NOMO-1 treated with DMSO at 0.1 percent for 48 hours (cell line): ENCODE measurements at regions not wholly inside any gene's neighbourhood (a gene's known extent, or its start where the extent isn't known, plus 50 kb on each side); places are given as distances from the start of the nearest gene placed in this dataset.
"Not testable (repeated sequence)": the region's sequence is repeated elsewhere in the genome, so short reads cannot be mapped to it uniquely, and the experiment has no call there.

Source experiments
- DNase-seq: peaks from one replicate; lab custom pipeline; 2025; ENCODE audit not compliant: unreplicated experiment; lab: John Stamatoyannopoulos, UW

DNA sequence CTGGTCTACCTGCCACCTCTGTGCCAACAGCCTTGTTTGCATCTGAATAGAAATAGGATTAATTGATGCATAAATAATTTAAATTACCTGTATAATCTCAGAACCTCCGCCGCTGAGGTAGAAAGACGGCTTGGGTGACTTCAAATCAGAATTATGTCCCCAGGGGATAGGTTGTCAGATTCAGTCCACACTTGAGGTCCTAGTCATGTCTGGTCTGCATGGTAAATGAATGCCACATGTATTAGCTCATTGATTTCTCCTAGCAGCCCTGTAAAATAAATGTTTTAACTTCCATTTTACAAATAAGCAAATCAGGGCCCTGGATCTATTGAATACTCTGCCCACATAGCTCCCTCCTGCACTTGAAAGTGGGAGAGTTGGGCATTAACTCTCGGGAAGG, 368.0 kb upstream of the WWC1 start:
- DNase-seq, result no peak

DNA sequence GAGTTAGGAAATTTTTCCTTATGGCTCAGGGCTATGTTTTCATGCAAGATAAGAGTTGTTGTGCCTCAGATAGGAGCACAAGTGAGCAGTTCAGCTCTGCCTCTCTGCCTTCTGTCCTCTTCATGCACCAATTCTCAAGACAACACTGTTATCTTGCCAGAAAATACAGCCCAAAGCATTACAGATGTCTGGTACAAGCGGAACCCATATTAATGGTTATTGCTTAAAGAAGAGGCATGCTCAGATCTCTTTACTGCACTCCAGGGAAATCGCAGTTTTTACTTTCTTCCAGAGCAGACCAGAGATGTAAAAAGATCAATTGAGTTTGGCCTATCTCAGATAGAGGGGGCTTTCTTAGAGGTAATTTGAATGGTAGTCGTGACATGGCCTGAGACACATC, 361.6 kb upstream of the WWC1 start:
- DNase-seq, result no peak

DNA sequence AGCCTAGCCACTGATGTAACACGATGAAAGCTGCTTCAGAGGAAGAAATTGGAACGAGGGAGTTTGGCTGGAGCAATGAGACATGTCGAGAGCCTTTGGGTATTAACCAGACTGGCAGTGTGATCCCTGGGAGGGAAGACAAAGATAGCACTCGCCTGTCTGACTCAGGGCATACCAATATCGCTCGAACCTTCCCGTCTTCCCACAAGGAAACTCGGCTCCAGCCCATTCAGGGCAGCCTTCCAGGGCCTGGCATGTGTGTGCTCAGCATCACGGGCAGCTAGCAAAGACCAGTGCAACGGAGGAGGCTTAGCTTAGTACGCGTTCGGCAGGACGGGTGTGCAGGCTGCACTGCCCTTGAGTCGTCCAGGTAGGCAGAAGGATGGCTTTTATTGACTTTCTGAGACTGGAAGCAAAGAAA, 356.9 kb upstream of the WWC1 start:
- DNase-seq, result no peak

DNA sequence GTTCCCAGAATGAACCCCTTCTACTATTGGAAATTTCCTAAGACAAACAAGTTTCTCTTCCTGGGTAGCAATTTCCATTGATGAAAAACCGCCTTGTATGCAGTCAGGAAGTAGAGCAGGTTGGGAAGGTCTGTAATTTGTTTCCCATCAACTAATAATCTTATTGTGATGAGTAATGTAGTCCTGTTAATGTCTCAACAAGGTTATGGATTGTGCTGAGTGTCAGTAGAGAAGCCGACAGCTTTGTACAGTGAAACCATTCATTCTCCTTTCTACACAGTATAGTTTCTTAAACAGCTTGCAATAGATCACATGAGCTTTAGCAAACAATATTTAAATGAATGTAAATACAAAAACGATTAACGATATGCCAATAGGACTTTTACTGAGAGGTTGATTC, 355.4 kb upstream of the WWC1 start:
- DNase-seq, result no peak

DNA sequence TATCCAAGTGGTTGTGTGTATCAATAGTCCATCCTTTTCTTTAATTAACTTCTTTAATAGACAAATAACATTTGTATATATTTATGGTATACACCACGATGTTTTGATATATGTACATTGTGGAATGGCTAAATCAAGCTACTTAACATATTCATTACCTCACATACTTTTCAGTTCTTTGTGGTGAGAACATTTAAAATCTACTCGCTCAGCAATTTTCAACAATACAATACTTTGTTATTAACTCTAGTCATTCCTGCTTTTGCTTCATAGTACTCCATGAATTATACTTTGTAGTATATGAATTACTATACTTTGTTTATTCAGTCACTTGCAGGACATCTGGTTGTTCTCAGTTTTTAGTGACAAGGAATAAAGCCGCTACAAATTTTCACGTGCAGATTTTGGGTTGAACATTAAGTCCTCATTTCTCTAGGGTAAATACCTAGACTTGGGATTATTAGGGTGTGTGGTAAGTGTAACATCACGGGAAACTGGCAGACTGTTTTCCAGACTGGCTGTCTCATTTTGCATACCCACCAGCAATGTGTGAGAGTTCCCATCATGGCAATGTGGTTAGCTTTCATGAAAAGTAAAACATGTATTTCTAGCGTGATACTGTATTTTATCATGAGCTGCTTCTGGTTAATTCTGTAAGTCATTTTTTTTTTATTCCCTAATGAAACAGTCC, 354.4 kb upstream of the WWC1 start:
- DNase-seq, result no peak

DNA sequence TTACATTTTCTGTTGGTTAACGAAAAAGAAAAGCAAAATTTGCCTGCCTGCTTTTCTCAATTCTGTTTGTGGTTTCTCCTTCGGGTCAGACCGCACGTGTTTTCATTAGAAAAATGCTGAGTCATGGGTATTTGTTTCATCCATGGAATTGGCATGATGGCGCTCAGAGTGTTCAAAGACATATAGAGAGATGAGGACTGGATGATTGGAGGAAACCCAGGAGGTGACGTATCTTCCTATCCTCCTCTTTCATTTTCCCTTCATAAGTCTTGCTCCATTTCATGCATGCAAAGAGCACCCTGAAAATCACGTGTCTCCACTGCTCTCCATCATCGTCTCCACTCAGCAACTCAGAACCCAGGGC, 353.8 kb upstream of the WWC1 start:
- DNase-seq, result no peak

DNA sequence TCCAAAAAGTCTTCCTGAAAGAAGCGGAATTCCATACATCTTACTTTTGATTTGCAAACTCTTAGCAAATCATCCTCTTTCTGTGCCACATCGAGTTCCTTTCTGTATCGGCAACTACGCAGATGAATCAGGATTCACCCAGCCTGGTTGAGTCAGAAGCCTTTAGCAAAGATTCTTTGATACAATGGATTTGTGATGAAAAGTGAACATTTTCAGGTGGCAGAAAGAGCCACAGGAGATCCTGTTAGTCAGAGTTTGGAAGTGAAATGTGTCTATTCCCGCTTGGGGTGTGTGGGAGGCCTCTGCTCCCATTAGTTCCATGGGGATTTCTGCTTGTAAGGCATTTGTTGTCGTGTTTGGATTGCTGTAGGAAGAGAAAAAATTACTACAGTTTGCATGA, 351.8 kb upstream of the WWC1 start:
- no peak for DNase-seq

- no peak for DNase-seq
These were observed 350.5 kb upstream of the WWC1 start for GRCh38 chr5:167940911-167941310.

GRCh38 chr5:167941556-167941955, 349.9 kb upstream of the WWC1 start:
- DNase-seq, result not testable (repeated sequence)

- DNase-seq, result no peak
These were observed 348.1 kb upstream of the WWC1 start for GRCh38 chr5:167943343-167943742.

DNA sequence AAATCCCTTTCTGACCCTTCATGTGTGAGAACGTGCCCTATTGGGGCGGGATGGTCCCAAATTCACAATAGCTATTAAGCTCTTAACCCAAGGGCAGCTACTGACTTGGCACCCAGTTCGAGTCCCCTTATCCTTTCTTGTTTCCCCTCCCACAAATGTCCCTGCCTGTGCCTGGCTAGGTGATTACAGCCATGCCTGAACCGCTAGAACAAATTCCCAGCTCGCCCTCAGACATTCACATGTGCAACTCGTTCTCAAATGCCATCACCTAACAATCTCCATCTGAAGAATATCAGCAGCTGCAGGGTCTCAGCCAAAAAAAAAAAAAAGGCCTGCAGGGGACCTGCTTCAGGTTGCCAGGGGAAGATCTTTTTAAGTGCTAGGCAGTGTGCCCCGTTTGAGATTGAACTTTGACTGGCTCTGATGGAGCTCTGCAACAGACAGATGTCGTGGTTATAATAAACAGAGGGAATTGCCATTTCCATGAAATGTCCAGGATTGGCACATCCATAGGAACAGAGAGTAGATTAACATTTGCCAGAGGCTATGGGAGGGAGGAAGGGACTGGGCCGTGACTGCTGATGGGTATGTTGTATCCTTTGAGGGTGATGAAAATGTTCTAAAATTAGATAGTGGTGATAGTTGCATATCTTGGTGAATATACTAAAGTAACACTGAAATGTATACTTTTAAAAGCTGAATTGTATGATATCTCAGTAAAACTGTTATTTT, 347.2 kb upstream of the WWC1 start:
- DNase-seq, result no peak

- no peak for DNase-seq
These were observed 345.7 kb upstream of the WWC1 start for GRCh38 chr5:167945542-167946384.

- DNase-seq, result no peak
These were observed 344.1 kb upstream of the WWC1 start for GRCh38 chr5:167947306-167947705.

DNA sequence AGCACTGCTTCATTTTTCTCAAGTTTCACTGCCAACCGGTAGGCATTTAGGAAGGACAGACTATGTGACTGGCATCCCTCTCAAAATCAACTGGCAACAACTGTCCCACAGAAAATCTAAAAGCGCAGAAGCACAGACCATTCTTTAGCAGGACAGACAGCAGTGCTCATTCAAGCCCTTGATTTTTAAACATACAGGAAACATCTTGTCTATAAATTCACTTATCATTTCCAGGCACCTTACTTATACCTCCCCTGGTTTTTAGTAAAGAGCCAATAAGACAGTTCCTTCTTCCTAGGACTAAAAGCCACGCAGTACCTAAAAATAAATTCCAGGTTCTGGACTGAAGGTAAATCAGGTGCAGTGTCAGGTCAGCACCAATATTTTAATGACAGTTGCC, 343.2 kb upstream of the WWC1 start:
- DNase-seq, result no peak

GRCh38 chr5:167949435-167949834, 342.0 kb upstream of the WWC1 start:
- DNase-seq, result no peak

- no peak for DNase-seq
These were observed 341.2 kb upstream of the WWC1 start for GRCh38 chr5:167950126-167950721.

GRCh38 chr5:167951116-167951515, 340.3 kb upstream of the WWC1 start:
- no peak for DNase-seq

DNA sequence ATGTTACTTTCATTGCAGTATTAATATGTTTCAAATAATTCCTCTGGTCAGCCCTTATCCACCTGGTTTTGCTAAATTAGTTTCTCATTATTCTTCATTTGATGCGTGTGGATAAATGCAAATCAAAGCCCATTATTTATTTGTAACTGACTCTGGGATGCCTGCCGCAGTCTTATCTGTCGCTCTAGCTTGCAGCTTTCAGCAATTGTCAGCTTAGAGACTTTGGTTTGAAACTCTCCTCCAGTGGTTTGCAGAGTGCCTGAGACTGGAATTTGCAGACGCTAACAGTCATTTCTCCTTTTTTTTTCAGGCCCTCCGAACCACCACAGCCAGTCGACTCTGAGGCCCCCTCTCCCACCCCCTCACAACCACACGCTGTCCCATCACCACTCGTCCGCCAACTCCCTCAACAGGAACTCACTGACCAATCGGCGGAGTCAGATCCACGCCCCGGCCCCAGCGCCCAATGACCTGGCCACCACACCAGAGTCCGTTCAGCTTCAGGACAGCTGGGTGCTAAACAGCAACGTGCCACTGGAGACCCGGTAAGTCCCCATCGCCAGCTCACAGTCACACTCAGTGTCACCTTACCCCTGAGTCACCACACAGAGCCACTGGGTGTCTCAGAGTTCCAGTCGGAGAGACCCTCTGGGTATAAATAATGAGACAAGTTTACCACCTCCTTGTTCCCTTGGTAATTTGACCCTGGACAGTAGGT, 339.0 kb upstream of the WWC1 start:
- no peak for DNase-seq

- no peak for DNase-seq
These were observed 338.2 kb upstream of the WWC1 start for GRCh38 chr5:167953151-167953798.

DNA sequence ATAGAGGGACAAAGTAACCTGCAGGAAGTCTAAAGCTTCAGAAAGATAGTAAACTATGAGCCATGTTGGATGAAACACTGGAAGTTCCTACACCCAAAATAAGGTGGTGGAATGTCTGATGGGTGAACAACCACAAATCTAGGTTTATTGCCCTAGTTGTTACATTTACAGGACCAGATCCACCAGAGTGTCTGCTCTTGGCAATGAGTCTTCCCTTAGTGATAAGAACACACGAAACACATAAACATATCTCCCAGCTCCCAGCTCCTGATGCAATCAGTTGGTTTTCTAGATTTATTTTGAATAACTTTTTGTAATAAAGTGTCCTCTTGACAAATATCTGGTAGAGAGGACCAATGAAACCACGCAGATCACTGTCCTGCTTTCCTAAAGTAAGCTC, 329.7 kb upstream of the WWC1 start:
- no peak for DNase-seq
